Limb (tissue), 2 donors: ENCODE measurements at regions not wholly inside any gene's neighbourhood (a gene's known extent, or its start where the extent isn't known, plus 50 kb on each side); places are given as distances from the start of the nearest gene placed in this dataset.

ENCODE experiments used
- DNase-seq, 2 donors: peaks; one replicate each; pipeline ENCODE4 v3.0.0-alpha.2; 2016; ENCODE audit errors: extremely low spot score in 2 of 2

- DNase-seq: no peak
Observed at GRCh38 chr4:32778938-32779337, 2058.8 kb downstream of the PCDH7 start.

GRCh38 chr4:32789026-32789608 is 2068.9 kb downstream of the PCDH7 start:
- DNase-seq: no peak

- DNase-seq: no peak
Observed at GRCh38 chr4:32790803-32791202, 2070.6 kb downstream of the PCDH7 start.

GRCh38 chr4:32798471-32799159 is 2078.4 kb downstream of the PCDH7 start:
- DNase-seq: no peak

- DNase-seq: no peak
Observed at GRCh38 chr4:32824336-32824735, 2104.2 kb downstream of the PCDH7 start.

- no peak for DNase-seq
Observed at GRCh38 chr4:32826169-32826568, 2106.0 kb downstream of the PCDH7 start.

GRCh38 chr4:32830160-32830559 is 2110.0 kb downstream of the PCDH7 start:
- no peak for DNase-seq

GRCh38 chr4:32831104-32831503 is 2110.9 kb downstream of the PCDH7 start:
- DNase-seq: no peak

GRCh38 chr4:32840461-32841189 is 2120.5 kb downstream of the PCDH7 start:
- DNase-seq: no peak

GRCh38 chr4:32841217-32841616 is 2121.0 kb downstream of the PCDH7 start:
- DNase-seq: no peak

- peak in 1 of 2 donors; percentile 25 for DNase-seq
Observed at GRCh38 chr4:32847461-32847860, 2127.3 kb downstream of the PCDH7 start.

- no peak for DNase-seq
Observed at GRCh38 chr4:32855622-32856021, 2135.5 kb downstream of the PCDH7 start.

- no peak for DNase-seq
Observed at GRCh38 chr4:32858361-32858760, 2138.2 kb downstream of the PCDH7 start.

GRCh38 chr4:32858971-32859370 is 2138.8 kb downstream of the PCDH7 start:
- DNase-seq: no peak

- DNase-seq: no peak
Observed at GRCh38 chr4:32864713-32865351, 2144.7 kb downstream of the PCDH7 start.

GRCh38 chr4:32876546-32876945 is 2156.4 kb downstream of the PCDH7 start:
- no peak for DNase-seq

GRCh38 chr4:32879913-32880312 is 2159.7 kb downstream of the PCDH7 start:
- no peak for DNase-seq

GRCh38 chr4:32884198-32884597 is 2164.0 kb downstream of the PCDH7 start:
- no peak for DNase-seq

GRCh38 chr4:32890398-32890797 is 2170.2 kb downstream of the PCDH7 start:
- no peak for DNase-seq

- no peak for DNase-seq
Observed at GRCh38 chr4:32909053-32909452, 2188.9 kb downstream of the PCDH7 start.

- DNase-seq: no peak
Observed at GRCh38 chr4:32909736-32910135, 2189.6 kb downstream of the PCDH7 start.

GRCh38 chr4:32917586-32917985 is 2197.4 kb downstream of the PCDH7 start:
- DNase-seq: no peak
